ENCODE measurements at regions not wholly inside any gene's neighbourhood (a gene's known extent, or its start where the extent isn't known, plus 50 kb on each side); places are given as distances from the start of the nearest gene placed in this dataset.
"Not testable (repeated sequence)": the region's sequence is repeated elsewhere in the genome, so short reads cannot be mapped to it uniquely, and the experiment has no call there.

- no peaks in the 10 kb centered on the region for H3K27me3 ChIP-seq (ENCODE audit: insufficient read depth, low read length, poor library complexity)
- DNase-seq (no peak), ATAC-seq (ENCODE audit: insufficient read depth, low read depth) (no peak)
- no peaks in the 10 kb centered on the region for H3K79me2 ChIP-seq (ENCODE audit: insufficient read depth, low read length)
- H3K9me3 ChIP-seq (ENCODE audit: insufficient read depth, low read length, severe bottlenecking) = no peaks in the 10 kb centered on the region
- H3K36me3 ChIP-seq (ENCODE audit: insufficient read depth, low read length) = no peaks in the 10 kb centered on the region
- no peak overlapping the region for H3K9ac ChIP-seq (ENCODE audit: low read depth, low read length)
- no peak overlapping the region for H3K27ac ChIP-seq (ENCODE audit: low read length)
- H4K20me1 ChIP-seq (ENCODE audit: insufficient read depth, low read length) = no peaks in the 10 kb centered on the region
- no peak overlapping the region for H3K4me3 ChIP-seq (ENCODE audit: low read depth in 1 of 2, low read length in 2 of 2)
- no peak overlapping the region for H3K4me2 ChIP-seq (ENCODE audit: insufficient read depth, low read length)
- no peaks in the 10 kb centered on the region for H3K4me1 ChIP-seq (ENCODE audit: insufficient read depth, low read length)
- no peak overlapping the region for H2AFZ ChIP-seq (ENCODE audit: low read depth, low read length)
- TF ChIP-seq CTCF (IDR thresholded peaks at IDR 0.05; ENCODE audit: borderline replicate concordance, extremely low read depth, low read length, poor library complexity, severe bottlenecking) (no peak), EZH2 (IDR thresholded peaks at IDR 0.05; ENCODE audit: borderline replicate concordance, low read depth, low read length, severe bottlenecking) (no peak)
Observed at GRCh38 chr12:83432176-83432719, 745.5 kb downstream of the TMTC2 start.

GRCh38 chr12:83427586-83428136 lies 741.0 kb downstream of the TMTC2 start:
- H3K36me3 ChIP-seq (ENCODE audit: insufficient read depth, low read length); H3K4me3 ChIP-seq (ENCODE audit: low read depth in 1 of 2, low read length in 2 of 2); H3K79me2 ChIP-seq (ENCODE audit: insufficient read depth, low read length); H3K27me3 ChIP-seq (ENCODE audit: insufficient read depth, low read length, poor library complexity); H4K20me1 ChIP-seq (ENCODE audit: insufficient read depth, low read length); H3K4me2 ChIP-seq (ENCODE audit: insufficient read depth, low read length); H3K27ac ChIP-seq (ENCODE audit: low read length); H3K9me3 ChIP-seq (ENCODE audit: insufficient read depth, low read length, severe bottlenecking); ATAC-seq (ENCODE audit: insufficient read depth, low read depth); H3K4me1 ChIP-seq (ENCODE audit: insufficient read depth, low read length); DNase-seq; H3K9ac ChIP-seq (ENCODE audit: low read depth, low read length); H2AFZ ChIP-seq (ENCODE audit: low read depth, low read length): not testable (repeated sequence)

GRCh38 chr12:83414981-83415380 lies 728.3 kb downstream of the TMTC2 start:
- Histone ChIP-seq H3K27me3 (ENCODE audit: insufficient read depth, low read length, poor library complexity) (no peaks in the 10 kb centered on the region), H3K4me1 (ENCODE audit: insufficient read depth, low read length) (no peaks in the 10 kb centered on the region), H3K4me2 (ENCODE audit: insufficient read depth, low read length) (no peak overlapping the region), H4K20me1 (ENCODE audit: insufficient read depth, low read length) (no peaks in the 10 kb centered on the region), H3K9me3 (ENCODE audit: insufficient read depth, low read length, severe bottlenecking) (peaks cover 4% of the 10 kb centered on the region), H3K9ac (ENCODE audit: low read depth, low read length) (no peak overlapping the region), H2AFZ (ENCODE audit: low read depth, low read length) (no peak overlapping the region), H3K36me3 (ENCODE audit: insufficient read depth, low read length) (no peaks in the 10 kb centered on the region), H3K4me3 (ENCODE audit: low read depth in 1 of 2, low read length in 2 of 2) (no peak overlapping the region), H3K79me2 (ENCODE audit: insufficient read depth, low read length) (no peaks in the 10 kb centered on the region), H3K27ac (ENCODE audit: low read length) (no peak overlapping the region)
- no peak for TF ChIP-seq EZH2 (IDR thresholded peaks at IDR 0.05; ENCODE audit: borderline replicate concordance, low read depth, low read length, severe bottlenecking)
- TF ChIP-seq CTCF (IDR thresholded peaks at IDR 0.05; ENCODE audit: borderline replicate concordance, extremely low read depth, low read length, poor library complexity, severe bottlenecking) = no peak
- no peak for ATAC-seq (ENCODE audit: insufficient read depth, low read depth)
- no peak for DNase-seq

- H3K9me3 ChIP-seq (ENCODE audit: insufficient read depth, low read length, severe bottlenecking) = no peaks in the 10 kb centered on the region
- H3K4me2 ChIP-seq (ENCODE audit: insufficient read depth, low read length) = no peak overlapping the region
- ATAC-seq (ENCODE audit: insufficient read depth, low read depth) (no peak), DNase-seq (no peak)
- H3K27ac ChIP-seq (ENCODE audit: low read length) = no peak overlapping the region
- no peak overlapping the region for H3K9ac ChIP-seq (ENCODE audit: low read depth, low read length)
- no peak overlapping the region for H3K4me3 ChIP-seq (ENCODE audit: low read depth in 1 of 2, low read length in 2 of 2)
- no peaks in the 10 kb centered on the region for H3K27me3 ChIP-seq (ENCODE audit: insufficient read depth, low read length, poor library complexity)
- no peak overlapping the region for H2AFZ ChIP-seq (ENCODE audit: low read depth, low read length)
- H3K4me1 ChIP-seq (ENCODE audit: insufficient read depth, low read length) = no peaks in the 10 kb centered on the region
- no peaks in the 10 kb centered on the region for H4K20me1 ChIP-seq (ENCODE audit: insufficient read depth, low read length)
- TF ChIP-seq EZH2 (IDR thresholded peaks at IDR 0.05; ENCODE audit: borderline replicate concordance, low read depth, low read length, severe bottlenecking) (no peak), CTCF (IDR thresholded peaks at IDR 0.05; ENCODE audit: borderline replicate concordance, extremely low read depth, low read length, poor library complexity, severe bottlenecking) (no peak)
- H3K36me3 ChIP-seq (ENCODE audit: insufficient read depth, low read length) = no peaks in the 10 kb centered on the region
- no peaks in the 10 kb centered on the region for H3K79me2 ChIP-seq (ENCODE audit: insufficient read depth, low read length)
Observed at GRCh38 chr12:83408851-83409250, 722.1 kb downstream of the TMTC2 start.

Measured in DND-41 (cell line).